Liver (tissue), 8 donors: ENCODE measurements at regions not wholly inside any gene's neighbourhood (a gene's known extent, or its start where the extent isn't known, plus 50 kb on each side); places are given as distances from the start of the nearest gene placed in this dataset.
"Not testable (repeated sequence)": the region's sequence is repeated elsewhere in the genome, so short reads cannot be mapped to it uniquely, and the experiment has no call there.

ENCODE experiments used
- DNase-seq: peaks from one replicate; pipeline ENCODE4 v3.0.0-alpha.2; 2017; ENCODE audit warnings: low spot score
- H3K27ac ChIP-seq, 2 donors: one replicate each; pipeline ENCODE4 v1.7.0; 2013; ENCODE audit warnings: inconsistent platforms in 2 of 2, low read length in 2 of 2, control low read depth in 1 of 2, low read depth in 1 of 2, mild to moderate bottlenecking in 1 of 2
- H3K27me3 ChIP-seq, 4 donors: one replicate each; pipeline versions ENCODE4 v1.6.1 to v1.7.0; 2013; ENCODE audit warnings: low read length in 3 of 4, inconsistent platforms in 1 of 4, mild to moderate bottlenecking in 1 of 4, moderate library complexity in 1 of 4; ENCODE audit not compliant: control insufficient read depth in 4 of 4, insufficient read depth in 4 of 4
- H3K36me3 ChIP-seq, 4 donors: one replicate each; pipeline versions ENCODE4 v1.6.1 to v1.7.0; 2013; ENCODE audit warnings: low read length in 3 of 4, mild to moderate bottlenecking in 3 of 4, low read depth in 1 of 4, moderate library complexity in 1 of 4; ENCODE audit not compliant: control insufficient read depth in 4 of 4, insufficient read depth in 3 of 4
- H3K4me1 ChIP-seq, 4 donors: one replicate each; pipeline versions ENCODE4 v1.6.1 to v1.7.0; 2013; ENCODE audit warnings: low read length in 3 of 4, mild to moderate bottlenecking in 3 of 4, moderate library complexity in 1 of 4; ENCODE audit not compliant: control insufficient read depth in 4 of 4, insufficient read depth in 4 of 4
- H3K4me3 ChIP-seq, 3 donors: one replicate each; pipeline versions ENCODE4 v1.6.1 to v1.7.0; 2013; ENCODE audit warnings: low read length in 3 of 3, control low read depth in 1 of 3, low read depth in 1 of 3, mild to moderate bottlenecking in 1 of 3
- H3K9ac ChIP-seq, 2 donors: one replicate each; pipeline ENCODE4 v1.7.0; 2013; ENCODE audit warnings: low read length in 2 of 2, mild to moderate bottlenecking in 2 of 2, moderate library complexity in 2 of 2, control low read depth in 1 of 2, low read depth in 1 of 2
- H3K9me3 ChIP-seq, 4 donors: one replicate each; pipeline versions ENCODE4 v1.6.1 to v1.7.0; 2013; ENCODE audit warnings: low read length in 3 of 4; ENCODE audit not compliant: control insufficient read depth in 4 of 4
- ATF3 ChIP-seq: IDR thresholded peaks from 2 replicates; pipeline ENCODE4 v1.6.1; 2016; ENCODE audit warnings: antibody characterized with exemption
- EGR1 ChIP-seq, 2 donors: IDR thresholded peaks; 2 replicates each; pipeline ENCODE4 v1.6.1; 2016 to 2018; ENCODE audit warnings: antibody characterized with exemption in 2 of 2, low read depth in 2 of 2
- SP1 ChIP-seq: IDR thresholded peaks from 2 replicates; pipeline ENCODE4 v1.6.1; 2018; ENCODE audit warnings: antibody characterized with exemption, mild to moderate bottlenecking
- YY1 ChIP-seq: IDR thresholded peaks from 2 replicates; pipeline ENCODE4 v1.6.1; 2016; ENCODE audit warnings: antibody characterized with exemption, mild to moderate bottlenecking
- ZBTB33 ChIP-seq: IDR thresholded peaks from 2 replicates; pipeline ENCODE4 v1.6.1; 2016; ENCODE audit warnings: antibody characterized with exemption
- WGBS: extraction: QIAGEN DNeasy Blood & Tissue Kit; methylation state at CpG from one replicate; pipeline ENCODE4 v1.1.7; 2013; 5-methylcytosine and 5-hydroxymethylcytosine counted together
- TF ChIP-seq, protein P1 (sequence below): IDR thresholded peaks from 2 replicates; pipeline ENCODE4 v1.6.1; 2016; ENCODE audit warnings: antibody characterized with exemption, mild to moderate bottlenecking
- TF ChIP-seq, protein P2 (sequence below): fragments of 150-350 bp; IDR thresholded peaks from 2 replicates; pipeline ENCODE4 v1.5.1; 2017; ENCODE audit warnings: improper control_type of control experiment, low read depth, low read length; ENCODE audit not compliant: missing input control
- donor health status: healthy.
- donor health status: healthy.
- donor health status: healthy.
- donor health status: healthy.
- donor health status: healthy.

- TF ChIP-seq, protein P1, sequence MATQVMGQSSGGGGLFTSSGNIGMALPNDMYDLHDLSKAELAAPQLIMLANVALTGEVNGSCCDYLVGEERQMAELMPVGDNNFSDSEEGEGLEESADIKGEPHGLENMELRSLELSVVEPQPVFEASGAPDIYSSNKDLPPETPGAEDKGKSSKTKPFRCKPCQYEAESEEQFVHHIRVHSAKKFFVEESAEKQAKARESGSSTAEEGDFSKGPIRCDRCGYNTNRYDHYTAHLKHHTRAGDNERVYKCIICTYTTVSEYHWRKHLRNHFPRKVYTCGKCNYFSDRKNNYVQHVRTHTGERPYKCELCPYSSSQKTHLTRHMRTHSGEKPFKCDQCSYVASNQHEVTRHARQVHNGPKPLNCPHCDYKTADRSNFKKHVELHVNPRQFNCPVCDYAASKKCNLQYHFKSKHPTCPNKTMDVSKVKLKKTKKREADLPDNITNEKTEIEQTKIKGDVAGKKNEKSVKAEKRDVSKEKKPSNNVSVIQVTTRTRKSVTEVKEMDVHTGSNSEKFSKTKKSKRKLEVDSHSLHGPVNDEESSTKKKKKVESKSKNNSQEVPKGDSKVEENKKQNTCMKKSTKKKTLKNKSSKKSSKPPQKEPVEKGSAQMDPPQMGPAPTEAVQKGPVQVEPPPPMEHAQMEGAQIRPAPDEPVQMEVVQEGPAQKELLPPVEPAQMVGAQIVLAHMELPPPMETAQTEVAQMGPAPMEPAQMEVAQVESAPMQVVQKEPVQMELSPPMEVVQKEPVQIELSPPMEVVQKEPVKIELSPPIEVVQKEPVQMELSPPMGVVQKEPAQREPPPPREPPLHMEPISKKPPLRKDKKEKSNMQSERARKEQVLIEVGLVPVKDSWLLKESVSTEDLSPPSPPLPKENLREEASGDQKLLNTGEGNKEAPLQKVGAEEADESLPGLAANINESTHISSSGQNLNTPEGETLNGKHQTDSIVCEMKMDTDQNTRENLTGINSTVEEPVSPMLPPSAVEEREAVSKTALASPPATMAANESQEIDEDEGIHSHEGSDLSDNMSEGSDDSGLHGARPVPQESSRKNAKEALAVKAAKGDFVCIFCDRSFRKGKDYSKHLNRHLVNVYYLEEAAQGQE: no peak
- no peak for TF ChIP-seq EGR1 (IDR thresholded peaks at IDR 0.05; ENCODE audit: low read depth in 2 of 2)
- TF ChIP-seq YY1: no peak
These were observed 389.2 kb upstream of the TENM3 start (continued) for GRCh38 chr4:181853881-181854511.

DNA sequence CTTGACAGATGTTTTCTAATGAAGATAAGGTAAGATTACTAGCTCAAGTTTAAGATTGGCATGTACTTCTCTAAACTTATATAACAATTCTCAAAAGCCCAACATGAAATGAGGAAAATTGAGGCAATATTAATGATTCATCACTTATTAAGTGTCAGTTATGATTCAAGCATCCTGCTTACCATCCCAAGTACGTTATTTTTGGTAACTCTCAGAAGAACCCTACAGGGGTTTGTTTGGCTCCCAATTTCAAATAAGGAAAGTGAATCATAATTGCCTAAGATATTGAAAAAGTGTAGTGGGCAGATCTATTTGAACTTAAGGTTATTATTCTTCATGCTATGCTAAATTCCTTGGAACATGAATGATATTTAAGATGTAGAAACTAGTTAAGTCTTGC is 387.9 kb upstream of the TENM3 start:
- no peak for DNase-seq
- WGBS: 53% methylated on average over 1 of the region's 1 CpG
- no peaks in the 10 kb centered on the region for H3K4me1 ChIP-seq
- no peak overlapping the region for H3K4me3 ChIP-seq
- H3K9ac ChIP-seq: no peak overlapping the region
- TF ChIP-seq ZBTB33: no peak
- H3K9me3 ChIP-seq: peaks cover 0 to 3% (median 0%) of the 10 kb centered on the region in 4 donors
- H3K36me3 ChIP-seq: no peaks in the 10 kb centered on the region
- peaks cover 0 to 3% (median 0%) of the 10 kb centered on the region in 4 donors for H3K27me3 ChIP-seq
- no peak overlapping the region for H3K27ac ChIP-seq

DNA sequence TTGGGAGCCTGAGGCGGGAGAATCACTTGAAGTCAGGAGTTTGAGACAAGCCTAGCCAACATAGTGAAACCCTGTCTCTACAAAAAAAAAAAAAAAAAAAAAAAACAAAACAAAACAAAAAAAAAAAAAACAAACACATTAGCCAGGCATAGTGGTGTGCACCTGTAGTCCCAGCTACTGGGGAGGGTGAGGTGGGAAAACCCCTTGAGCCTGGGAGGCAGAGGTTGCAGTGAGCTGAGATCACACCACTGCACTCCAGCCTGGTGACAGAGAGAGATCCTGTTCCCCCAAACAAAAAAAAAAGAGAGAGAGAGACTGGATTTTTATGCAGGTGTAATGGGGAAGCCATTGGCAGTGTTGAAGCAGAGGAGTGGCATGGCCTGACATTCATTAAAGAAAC is 385.7 kb upstream of the TENM3 start:
- not testable (repeated sequence) for DNase-seq, H3K9me3 ChIP-seq, H3K27ac ChIP-seq, H3K4me1 ChIP-seq, H3K9ac ChIP-seq, H3K27me3 ChIP-seq, H3K4me3 ChIP-seq, H3K36me3 ChIP-seq
- 72% methylated on average over 1 of the region's 1 CpG for WGBS

- Histone ChIP-seq H3K4me1 (no peaks in the 10 kb centered on the region), H3K9ac (no peak overlapping the region), H3K9me3 (peaks cover 0 to 3% (median 0%) of the 10 kb centered on the region in 4 donors), H3K36me3 (no peaks in the 10 kb centered on the region), H3K27me3 (peaks cover 0 to 3% (median 0%) of the 10 kb centered on the region in 4 donors), H3K27ac (no peak overlapping the region), H3K4me3 (no peak overlapping the region)
- DNase-seq: no peak
- WGBS: 71% methylated on average over 4 of the region's 4 CpGs
- TF ChIP-seq ATF3: no peak
- no peak for TF ChIP-seq YY1
- TF ChIP-seq SP1: no peak
- TF ChIP-seq, protein P2, sequence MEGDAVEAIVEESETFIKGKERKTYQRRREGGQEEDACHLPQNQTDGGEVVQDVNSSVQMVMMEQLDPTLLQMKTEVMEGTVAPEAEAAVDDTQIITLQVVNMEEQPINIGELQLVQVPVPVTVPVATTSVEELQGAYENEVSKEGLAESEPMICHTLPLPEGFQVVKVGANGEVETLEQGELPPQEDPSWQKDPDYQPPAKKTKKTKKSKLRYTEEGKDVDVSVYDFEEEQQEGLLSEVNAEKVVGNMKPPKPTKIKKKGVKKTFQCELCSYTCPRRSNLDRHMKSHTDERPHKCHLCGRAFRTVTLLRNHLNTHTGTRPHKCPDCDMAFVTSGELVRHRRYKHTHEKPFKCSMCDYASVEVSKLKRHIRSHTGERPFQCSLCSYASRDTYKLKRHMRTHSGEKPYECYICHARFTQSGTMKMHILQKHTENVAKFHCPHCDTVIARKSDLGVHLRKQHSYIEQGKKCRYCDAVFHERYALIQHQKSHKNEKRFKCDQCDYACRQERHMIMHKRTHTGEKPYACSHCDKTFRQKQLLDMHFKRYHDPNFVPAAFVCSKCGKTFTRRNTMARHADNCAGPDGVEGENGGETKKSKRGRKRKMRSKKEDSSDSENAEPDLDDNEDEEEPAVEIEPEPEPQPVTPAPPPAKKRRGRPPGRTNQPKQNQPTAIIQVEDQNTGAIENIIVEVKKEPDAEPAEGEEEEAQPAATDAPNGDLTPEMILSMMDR: no peak
- TF ChIP-seq EGR1 (IDR thresholded peaks at IDR 0.05; ENCODE audit: low read depth in 2 of 2): no peak
These were observed 384.5 kb upstream of the TENM3 start for GRCh38 chr4:181858741-181859140.
